ENCODE measurements at regions not wholly inside any gene's neighbourhood (a gene's known extent, or its start where the extent isn't known, plus 50 kb on each side); places are given as distances from the start of the nearest gene placed in this dataset.

- Mint-ChIP-seq H3K4me3 (ENCODE audit: unreplicated experiment) (no peak overlapping the region), H3K27me3 (ENCODE audit: unreplicated experiment) (no peaks in the 10 kb centered on the region), H3K27ac (ENCODE audit: unreplicated experiment) (no peak overlapping the region), H3K9me3 (ENCODE audit: unreplicated experiment) (peaks cover 12% of the 10 kb centered on the region), H3K36me3 (ENCODE audit: unreplicated experiment) (peaks cover 14% of the 10 kb centered on the region), H3K4me1 (ENCODE audit: unreplicated experiment) (peaks cover 8% of the 10 kb centered on the region)
- no peak for DNase-seq (ENCODE audit: extremely low spot score, unreplicated experiment)
- TF ChIP-seq CTCF (IDR thresholded peaks at IDR 0.05) = no peak
These were observed 97.7 kb upstream of the DOCK9 start for GRCh38 chr13:99075268-99076191.

GRCh38 chr13:99078017-99078771, 100.3 kb upstream of the DOCK9 start:
- H3K36me3 Mint-ChIP-seq (ENCODE audit: unreplicated experiment) = peaks cover 14% of the 10 kb centered on the region

GRCh38 chr13:99080131-99080530, 102.3 kb upstream of the DOCK9 start:
- Mint-ChIP-seq H3K4me1 (ENCODE audit: unreplicated experiment) (peaks cover 2% of the 10 kb centered on the region), H3K9me3 (ENCODE audit: unreplicated experiment) (no peaks in the 10 kb centered on the region), H3K36me3 (ENCODE audit: unreplicated experiment) (peaks cover 2% of the 10 kb centered on the region), H3K27me3 (ENCODE audit: unreplicated experiment) (no peaks in the 10 kb centered on the region), H3K4me3 (ENCODE audit: unreplicated experiment) (no peak overlapping the region), H3K27ac (ENCODE audit: unreplicated experiment) (no peak overlapping the region)
- no peak for DNase-seq (ENCODE audit: extremely low spot score, unreplicated experiment)
- no peak for TF ChIP-seq CTCF (IDR thresholded peaks at IDR 0.05)

More at GRCh38 chr13:99078017-99078771, 100.3 kb upstream of the DOCK9 start:
- Mint-ChIP-seq H3K27ac (ENCODE audit: unreplicated experiment) (no peak overlapping the region), H3K27me3 (ENCODE audit: unreplicated experiment) (no peaks in the 10 kb centered on the region), H3K4me3 (ENCODE audit: unreplicated experiment) (no peak overlapping the region), H3K4me1 (ENCODE audit: unreplicated experiment) (peaks cover 8% of the 10 kb centered on the region), H3K9me3 (ENCODE audit: unreplicated experiment) (peaks cover 11% of the 10 kb centered on the region)
- no peak for TF ChIP-seq CTCF (IDR thresholded peaks at IDR 0.05)
- no peak for DNase-seq (ENCODE audit: extremely low spot score, unreplicated experiment)

GRCh38 chr13:99083981-99084380, 106.1 kb upstream of the DOCK9 start:
- Mint-ChIP-seq H3K36me3 (ENCODE audit: unreplicated experiment) (no peaks in the 10 kb centered on the region), H3K9me3 (ENCODE audit: unreplicated experiment) (no peaks in the 10 kb centered on the region), H3K27me3 (ENCODE audit: unreplicated experiment) (no peaks in the 10 kb centered on the region), H3K4me3 (ENCODE audit: unreplicated experiment) (no peak overlapping the region), H3K4me1 (ENCODE audit: unreplicated experiment) (peaks cover 14% of the 10 kb centered on the region), H3K27ac (ENCODE audit: unreplicated experiment) (no peak overlapping the region)
- TF ChIP-seq CTCF (IDR thresholded peaks at IDR 0.05) = no peak
- no peak for DNase-seq (ENCODE audit: extremely low spot score, unreplicated experiment)

All from osteocyte (in vitro differentiated cells).